ENCODE measurements at regions not wholly inside any gene's neighbourhood (a gene's known extent, or its start where the extent isn't known, plus 50 kb on each side); places are given as distances from the start of the nearest gene placed in this dataset.

GRCh38 chr7:94182066-94182465, 177.9 kb upstream of the BET1 start:
- no peak for TF ChIP-seq POLR2A (IDR thresholded peaks at IDR 0.05)
- TF ChIP-seq, protein P1, sequence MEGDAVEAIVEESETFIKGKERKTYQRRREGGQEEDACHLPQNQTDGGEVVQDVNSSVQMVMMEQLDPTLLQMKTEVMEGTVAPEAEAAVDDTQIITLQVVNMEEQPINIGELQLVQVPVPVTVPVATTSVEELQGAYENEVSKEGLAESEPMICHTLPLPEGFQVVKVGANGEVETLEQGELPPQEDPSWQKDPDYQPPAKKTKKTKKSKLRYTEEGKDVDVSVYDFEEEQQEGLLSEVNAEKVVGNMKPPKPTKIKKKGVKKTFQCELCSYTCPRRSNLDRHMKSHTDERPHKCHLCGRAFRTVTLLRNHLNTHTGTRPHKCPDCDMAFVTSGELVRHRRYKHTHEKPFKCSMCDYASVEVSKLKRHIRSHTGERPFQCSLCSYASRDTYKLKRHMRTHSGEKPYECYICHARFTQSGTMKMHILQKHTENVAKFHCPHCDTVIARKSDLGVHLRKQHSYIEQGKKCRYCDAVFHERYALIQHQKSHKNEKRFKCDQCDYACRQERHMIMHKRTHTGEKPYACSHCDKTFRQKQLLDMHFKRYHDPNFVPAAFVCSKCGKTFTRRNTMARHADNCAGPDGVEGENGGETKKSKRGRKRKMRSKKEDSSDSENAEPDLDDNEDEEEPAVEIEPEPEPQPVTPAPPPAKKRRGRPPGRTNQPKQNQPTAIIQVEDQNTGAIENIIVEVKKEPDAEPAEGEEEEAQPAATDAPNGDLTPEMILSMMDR (IDR thresholded peaks at IDR 0.05), result no peak
